Neural cell (in vitro differentiated cells): ENCODE measurements at regions not wholly inside any gene's neighbourhood (a gene's known extent, or its start where the extent isn't known, plus 50 kb on each side); places are given as distances from the start of the nearest gene placed in this dataset.

Source experiments
- H2AFZ ChIP-seq: fragments of 200-600, 300-800 bp; sonication (generic), shearing (Covaris generic); 2 replicates; pipeline ENCODE4 v1.6.0; 2014; ENCODE audit warnings: low read depth, mild to moderate bottlenecking, antibody characterized with exemption, low read length, moderate library complexity
- H3F3A ChIP-seq: fragments of 200-600 bp; shearing (Covaris generic); 2 replicates; pipeline ENCODE4 v1.6.1; 2016; ENCODE audit warnings: mild to moderate bottlenecking, moderate library complexity, mixed read lengths, antibody characterized with exemption, low read length; ENCODE audit not compliant: insufficient read depth, poor library complexity, severe bottlenecking
- H3K27ac ChIP-seq: fragments of 200-600, 300-800 bp; sonication (generic), shearing (Covaris generic); 2 replicates; pipeline ENCODE4 v1.5.1; 2014; ENCODE audit warnings: mild to moderate bottlenecking, low read length, moderate library complexity
- H3K27me3 ChIP-seq: fragments of 300-800, 200-600 bp; sonication (generic), shearing (Covaris generic); 2 replicates; pipeline ENCODE4 v1.6.0; 2014; ENCODE audit warnings: mild to moderate bottlenecking, low read depth, low read length, moderate library complexity; ENCODE audit not compliant: insufficient read depth
- H3K36me3 ChIP-seq: fragments of 300-800, 200-600 bp; sonication (generic), shearing (Covaris generic); 2 replicates; pipeline ENCODE4 v1.5.1; 2014; ENCODE audit warnings: mild to moderate bottlenecking, antibody characterized with exemption, low read length, moderate library complexity; ENCODE audit not compliant: insufficient read depth
- H3K4me2 ChIP-seq: fragments of 300-800, 200-600 bp; sonication (generic), shearing (Covaris generic); 2 replicates; pipeline ENCODE4 v1.6.0; 2014; ENCODE audit warnings: mild to moderate bottlenecking, low read length
- H3K4me3 ChIP-seq: fragments of 300-800, 200-600 bp; sonication (generic), shearing (Covaris generic); 2 replicates; pipeline ENCODE4 v1.5.1; 2014; ENCODE audit warnings: mild to moderate bottlenecking, low read length, moderate library complexity
- H3K79me2 ChIP-seq: fragments of 200-600 bp; shearing (Covaris generic); replicated peaks from 2 replicates; pipeline ENCODE4 v1.6.0; 2014; ENCODE audit warnings: mild to moderate bottlenecking, low read length, moderate library complexity; ENCODE audit not compliant: insufficient read depth
- H3K9ac ChIP-seq: fragments of 300-800, 200-600 bp; sonication (generic), shearing (Covaris generic); 2 replicates; pipeline ENCODE4 v1.6.1; 2016; ENCODE audit warnings: mild to moderate bottlenecking, low read length, mixed read lengths
- H3K9me2 ChIP-seq: fragments of 200-600 bp; shearing (Covaris generic); 2 replicates; pipeline ENCODE4 v1.6.1; 2016; ENCODE audit warnings: mild to moderate bottlenecking, low read length, mixed read lengths; ENCODE audit not compliant: insufficient read depth
- H3K9me3 ChIP-seq: fragments of 200-600, 300-800 bp; sonication (generic), shearing (Covaris generic); 2 replicates; pipeline ENCODE4 v1.6.1; 2016; ENCODE audit warnings: mild to moderate bottlenecking, mixed run types, low read length, moderate library complexity, mixed read lengths
- H4K20me1 ChIP-seq: fragments of 200-600 bp; shearing (Covaris generic); 2 replicates; pipeline ENCODE4 v1.6.1; 2016; ENCODE audit warnings: mild to moderate bottlenecking, mixed run types; ENCODE audit not compliant: insufficient read depth
- CTCF ChIP-seq: fragments of 450-650 bp; IDR thresholded peaks from 2 replicates; pipeline ENCODE4 v1.5.1; 2014; ENCODE audit warnings: antibody characterized with exemption, mild to moderate bottlenecking, moderate library complexity; ENCODE audit not compliant: poor library complexity, severe bottlenecking
- EP300 ChIP-seq: fragments of 450-650 bp; conservative IDR thresholded peaks from 2 replicates; pipeline ENCODE4 v1.6.1; 2014; ENCODE audit warnings: antibody characterized with exemption, mild to moderate bottlenecking, moderate library complexity; ENCODE audit not compliant: poor library complexity, severe bottlenecking
- EZH2 ChIP-seq: fragments of 200-600, 300-800 bp; shearing (Covaris generic), sonication (generic); IDR thresholded peaks from 2 replicates; pipeline ENCODE4 v1.6.1; 2014; ENCODE audit warnings: antibody characterized with exemption, low read length, borderline replicate concordance, mild to moderate bottlenecking; ENCODE audit not compliant: insufficient read depth, poor library complexity, severe bottlenecking
- MXI1 ChIP-seq: fragments of 450-650 bp; conservative IDR thresholded peaks from 2 replicates; pipeline ENCODE4 v1.6.1; 2014; ENCODE audit warnings: antibody characterized with exemption, mild to moderate bottlenecking; ENCODE audit not compliant: poor library complexity, severe bottlenecking
- POLR2AphosphoS5 ChIP-seq: IDR thresholded peaks from 2 replicates; pipeline ENCODE4 v1.6.1; 2012
- RAD21 ChIP-seq: fragments of 450-650 bp; conservative IDR thresholded peaks from 2 replicates; pipeline ENCODE4 v1.6.1; 2014; ENCODE audit warnings: antibody characterized with exemption, mild to moderate bottlenecking, moderate library complexity
- REST ChIP-seq: IDR thresholded peaks from 2 replicates; pipeline ENCODE4 v1.6.1; 2012; ENCODE audit warnings: borderline replicate concordance
- SMC3 ChIP-seq: fragments of 450-650 bp; conservative IDR thresholded peaks from 2 replicates; pipeline ENCODE4 v1.6.1; 2014; ENCODE audit warnings: antibody characterized with exemption, mild to moderate bottlenecking, moderate library complexity; ENCODE audit not compliant: poor library complexity
- TAF1 ChIP-seq: IDR thresholded peaks from 2 replicates; pipeline ENCODE4 v1.6.1; 2012; ENCODE audit warnings: low read depth

GRCh38 chr9:27785714-27786100 is 212.4 kb upstream of the C9orf72 start:
- H3F3A ChIP-seq = no peaks in the 10 kb centered on the region
- no peaks in the 10 kb centered on the region for H4K20me1 ChIP-seq
- H2AFZ ChIP-seq = no peak overlapping the region
- no peaks in the 10 kb centered on the region for H3K27me3 ChIP-seq
- no peak for TF ChIP-seq EP300
- TF ChIP-seq MXI1 = no peak
- TF ChIP-seq EZH2 = no peak
- no peak for TF ChIP-seq TAF1
- TF ChIP-seq RAD21 = no peak
- no peak for TF ChIP-seq REST
- TF ChIP-seq CTCF = no peak
- no peaks in the 10 kb centered on the region for H3K36me3 ChIP-seq
- H3K9ac ChIP-seq = no peak overlapping the region
- no peaks in the 10 kb centered on the region for H3K79me2 ChIP-seq
- no peak overlapping the region for H3K4me2 ChIP-seq
- no peak overlapping the region for H3K4me3 ChIP-seq
- H3K9me2 ChIP-seq = no peaks in the 10 kb centered on the region
- H3K9me3 ChIP-seq = peaks cover 5% of the 10 kb centered on the region
- H3K27ac ChIP-seq = no peak overlapping the region

- no peak overlapping the region for H2AFZ ChIP-seq
- no peaks in the 10 kb centered on the region for H3F3A ChIP-seq
- no peaks in the 10 kb centered on the region for H3K9me2 ChIP-seq
- no peak overlapping the region for H3K27ac ChIP-seq
- H4K20me1 ChIP-seq = no peaks in the 10 kb centered on the region
- H3K36me3 ChIP-seq = no peaks in the 10 kb centered on the region
- H3K27me3 ChIP-seq = no peaks in the 10 kb centered on the region
- H3K79me2 ChIP-seq = no peaks in the 10 kb centered on the region
- TF ChIP-seq TAF1 = no peak
- no peak for TF ChIP-seq CTCF
- no peak for TF ChIP-seq POLR2AphosphoS5
- no peak for TF ChIP-seq RAD21
- no peak for TF ChIP-seq SMC3
- TF ChIP-seq EZH2 = no peak
- TF ChIP-seq EP300 = no peak
- TF ChIP-seq MXI1 = no peak
- no peak for TF ChIP-seq REST
- no peak overlapping the region for H3K4me3 ChIP-seq
- H3K9ac ChIP-seq = no peak overlapping the region
- no peak overlapping the region for H3K4me2 ChIP-seq
- peaks cover 5% of the 10 kb centered on the region for H3K9me3 ChIP-seq
Observed at GRCh38 chr9:27787891-27788290, 214.6 kb upstream of the C9orf72 start.
